AG04450 (cell line): ENCODE measurements at regions not wholly inside any gene's neighbourhood (a gene's known extent, or its start where the extent isn't known, plus 50 kb on each side); places are given as distances from the start of the nearest gene placed in this dataset.

Source experiments
- CTCF ChIA-PET: fragments of 300-600, 350-600 bp; formaldehyde crosslinking; extraction: SDS; loops from one replicate; lab custom pipeline; 2022; ENCODE audit warnings: antibody characterized with exemption, inconsistent platforms; lab: Charles Lee
- POLR2A ChIA-PET: fragments of 350-600 bp; formaldehyde crosslinking; extraction: SDS; loops from one replicate; lab custom pipeline; 2021; ENCODE audit warnings: antibody characterized with exemption, inconsistent platforms; lab: Yijun Ruan, JAX
- DNase-seq: peaks from one replicate; pipeline ENCODE4 v3.0.0-alpha.2; 2011; ENCODE audit warnings: low read depth, low spot score
- H3K27ac ChIP-seq: one replicate; pipeline ENCODE4 v1.5.1; 2012; ENCODE audit warnings: low read depth, low read length, control low read depth
- H3K27me3 ChIP-seq: one replicate; pipeline ENCODE4 v1.6.0; 2012; ENCODE audit warnings: low read length; ENCODE audit not compliant: control insufficient read depth, insufficient read depth
- H3K4me3 ChIP-seq: 2 replicates; pipeline ENCODE4 v1.5.1; 2011; ENCODE audit warnings: mild to moderate bottlenecking, low read depth, low read length, control low read depth
- H3K9me3 ChIP-seq: 2 replicates; pipeline ENCODE4 v1.5.1; 2012; ENCODE audit warnings: low read length; ENCODE audit not compliant: control insufficient read depth, insufficient read depth
- CTCF ChIP-seq: IDR thresholded peaks from 2 replicates; pipeline ENCODE4 v1.5.1; 2011; ENCODE audit warnings: low read depth, low read length, control low read depth, inconsistent platforms

DNA sequence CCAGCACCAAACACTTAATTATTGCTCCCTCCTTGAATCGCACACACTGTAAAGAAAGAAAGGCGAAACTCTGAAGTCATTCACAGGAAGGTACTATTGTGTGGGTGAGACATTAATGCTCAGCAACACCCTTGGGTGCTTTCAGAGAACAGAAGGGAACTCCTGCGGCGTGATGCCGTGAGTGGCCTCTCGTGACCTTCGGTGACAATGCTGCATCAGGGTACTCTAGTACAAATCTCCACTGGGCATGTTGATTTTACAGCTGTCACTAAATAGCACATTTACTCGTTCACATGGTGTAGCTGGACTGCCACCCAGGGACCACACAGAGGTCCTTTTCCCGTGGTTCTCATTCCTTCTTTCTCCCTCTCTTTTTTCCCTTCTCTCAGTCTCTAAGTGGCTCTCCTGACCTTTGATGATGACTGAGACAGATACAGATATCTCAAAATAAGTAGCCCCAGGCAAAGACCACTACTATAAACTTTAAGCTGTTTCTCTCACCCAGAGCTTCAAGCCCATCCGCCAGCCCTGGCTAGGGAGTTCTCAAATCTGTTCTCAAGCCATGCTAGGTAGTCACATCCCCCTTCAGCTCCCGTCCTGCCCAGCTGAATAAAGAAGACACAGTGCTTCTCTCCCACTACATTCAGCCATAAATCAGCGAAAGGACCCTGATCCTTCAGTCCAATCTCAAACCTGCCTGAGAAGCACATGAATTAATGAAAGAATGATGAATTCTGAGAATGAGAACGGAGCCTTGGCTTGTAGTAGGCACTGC lies 223.4 kb upstream of the FMN2 start:
- Histone ChIP-seq H3K9me3 (peaks cover 7% of the 10 kb centered on the region; the same call in 1 of the 2 replicates), H3K4me3 (no peak overlapping the region), H3K27me3 (no peaks in the 10 kb centered on the region), H3K27ac (no peak overlapping the region)
- CTCF ChIA-PET: no interaction called here
- TF ChIP-seq CTCF: no peak
- DNase-seq: no peak
- POLR2A ChIA-PET: no interaction called here

GRCh38 chr1:239870194-239870593 lies 221.5 kb upstream of the FMN2 start:
- Histone ChIP-seq H3K9me3 (peaks cover 7% of the 10 kb centered on the region; the same call in 1 of the 2 replicates), H3K27me3 (no peaks in the 10 kb centered on the region), H3K4me3 (no peak overlapping the region), H3K27ac (no peak overlapping the region)
- POLR2A ChIA-PET: no interaction called here
- CTCF ChIA-PET: no interaction called here
- no peak for TF ChIP-seq CTCF
- no peak for DNase-seq

GRCh38 chr1:239872626-239873025 lies 219.1 kb upstream of the FMN2 start:
- H3K4me3 ChIP-seq: no peak overlapping the region
- TF ChIP-seq CTCF: no peak
- DNase-seq: no peak
- ChIA-PET CTCF (no interaction called here), POLR2A (no interaction called here)
- no peaks in the 10 kb centered on the region for H3K27me3 ChIP-seq
- no peak overlapping the region for H3K27ac ChIP-seq
- no peaks in the 10 kb centered on the region for H3K9me3 ChIP-seq

DNA sequence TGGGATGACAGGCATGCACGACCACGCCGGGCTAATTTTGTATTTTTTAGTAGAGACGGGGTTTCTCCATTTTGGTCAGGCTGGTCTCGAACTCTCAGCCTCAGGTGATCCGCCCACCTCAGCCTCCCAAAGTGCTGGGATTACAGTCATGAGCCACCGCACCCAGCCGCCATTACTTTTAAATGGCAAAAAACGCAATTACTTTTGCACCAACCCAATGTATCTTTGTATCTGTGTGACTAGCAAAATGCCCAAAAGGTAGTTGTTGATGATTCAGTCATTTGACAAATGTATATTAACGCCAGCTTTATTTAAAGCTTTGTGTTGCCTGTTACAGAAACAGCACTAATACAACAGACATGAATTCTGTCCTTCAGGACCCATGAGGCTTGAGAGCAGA lies 216.9 kb upstream of the FMN2 start:
- Histone ChIP-seq H3K4me3 (no peak overlapping the region), H3K9me3 (no peaks in the 10 kb centered on the region; the same call in 1 of the 2 replicates), H3K27me3 (no peaks in the 10 kb centered on the region), H3K27ac (no peak overlapping the region)
- ChIA-PET POLR2A (no interaction called here), CTCF (no interaction called here)
- DNase-seq: no peak
- no peak for TF ChIP-seq CTCF

GRCh38 chr1:239879321-239880170 lies 212.1 kb upstream of the FMN2 start:
- H3K27me3 ChIP-seq: no peaks in the 10 kb centered on the region
- ChIA-PET CTCF (no interaction called here), POLR2A (no interaction called here)
- no peaks in the 10 kb centered on the region; the same call in 1 of the 2 replicates for H3K9me3 ChIP-seq
- TF ChIP-seq CTCF: no peak
- DNase-seq: no peak
- H3K27ac ChIP-seq: no peak overlapping the region
- no peak overlapping the region for H3K4me3 ChIP-seq
